ENCODE measurements at regions not wholly inside any gene's neighbourhood (a gene's known extent, or its start where the extent isn't known, plus 50 kb on each side); places are given as distances from the start of the nearest gene placed in this dataset.
A peak's percentile ranks its signal among the peaks of the same experiment; 100 is the strongest.
"Not testable (repeated sequence)": the region's sequence is repeated elsewhere in the genome, so short reads cannot be mapped to it uniquely, and the experiment has no call there.

GRCh38 chr15:62363913-62364312 lies 198.8 kb upstream of the C2CD4B start:
- H3K4me1 Mint-ChIP-seq = no peaks in the 10 kb centered on the region
- H3K27ac Mint-ChIP-seq = no peak overlapping the region
- no peaks in the 10 kb centered on the region for H3K36me3 Mint-ChIP-seq (ENCODE audit: low read depth)
- TF ChIP-seq, protein P1, sequence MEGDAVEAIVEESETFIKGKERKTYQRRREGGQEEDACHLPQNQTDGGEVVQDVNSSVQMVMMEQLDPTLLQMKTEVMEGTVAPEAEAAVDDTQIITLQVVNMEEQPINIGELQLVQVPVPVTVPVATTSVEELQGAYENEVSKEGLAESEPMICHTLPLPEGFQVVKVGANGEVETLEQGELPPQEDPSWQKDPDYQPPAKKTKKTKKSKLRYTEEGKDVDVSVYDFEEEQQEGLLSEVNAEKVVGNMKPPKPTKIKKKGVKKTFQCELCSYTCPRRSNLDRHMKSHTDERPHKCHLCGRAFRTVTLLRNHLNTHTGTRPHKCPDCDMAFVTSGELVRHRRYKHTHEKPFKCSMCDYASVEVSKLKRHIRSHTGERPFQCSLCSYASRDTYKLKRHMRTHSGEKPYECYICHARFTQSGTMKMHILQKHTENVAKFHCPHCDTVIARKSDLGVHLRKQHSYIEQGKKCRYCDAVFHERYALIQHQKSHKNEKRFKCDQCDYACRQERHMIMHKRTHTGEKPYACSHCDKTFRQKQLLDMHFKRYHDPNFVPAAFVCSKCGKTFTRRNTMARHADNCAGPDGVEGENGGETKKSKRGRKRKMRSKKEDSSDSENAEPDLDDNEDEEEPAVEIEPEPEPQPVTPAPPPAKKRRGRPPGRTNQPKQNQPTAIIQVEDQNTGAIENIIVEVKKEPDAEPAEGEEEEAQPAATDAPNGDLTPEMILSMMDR (IDR thresholded peaks at IDR 0.05) = no peak
- H3K27me3 Mint-ChIP-seq (ENCODE audit: low read depth, poor library complexity) = peaks cover 11% of the 10 kb centered on the region
- no peak for DNase-seq
- no peaks in the 10 kb centered on the region for H3K9me3 Mint-ChIP-seq
- no peak overlapping the region for H3K4me3 Mint-ChIP-seq

- peak overlapping the region; percentile 29 for H3K27ac Mint-ChIP-seq
- no peaks in the 10 kb centered on the region for H3K9me3 Mint-ChIP-seq
- H3K4me3 Mint-ChIP-seq = no peak overlapping the region
- H3K36me3 Mint-ChIP-seq (ENCODE audit: low read depth) = no peaks in the 10 kb centered on the region
- TF ChIP-seq, protein P1 (IDR thresholded peaks at IDR 0.05) = no peak
- no peak for DNase-seq
- H3K4me1 Mint-ChIP-seq = no peaks in the 10 kb centered on the region
- peaks cover 13% of the 10 kb centered on the region for H3K27me3 Mint-ChIP-seq (ENCODE audit: low read depth, poor library complexity)
These were observed 200.8 kb upstream of the C2CD4B start for GRCh38 chr15:62365795-62366442.

- Mint-ChIP-seq H3K4me1 (no peaks in the 10 kb centered on the region), H3K36me3 (ENCODE audit: low read depth) (no peaks in the 10 kb centered on the region), H3K27ac (no peak overlapping the region), H3K27me3 (ENCODE audit: low read depth, poor library complexity) (peaks cover 28% of the 10 kb centered on the region), H3K9me3 (no peaks in the 10 kb centered on the region), H3K4me3 (no peak overlapping the region)
- no peak for DNase-seq
- TF ChIP-seq, protein P1 (IDR thresholded peaks at IDR 0.05) = no peak
These were observed 204.4 kb upstream of the C2CD4B start for GRCh38 chr15:62369454-62369853.

GRCh38 chr15:62371683-62372082 lies 206.6 kb upstream of the C2CD4B start:
- H3K36me3 Mint-ChIP-seq (ENCODE audit: low read depth); H3K4me1 Mint-ChIP-seq; DNase-seq; H3K9me3 Mint-ChIP-seq; H3K27ac Mint-ChIP-seq; H3K4me3 Mint-ChIP-seq: not testable (repeated sequence)
- peaks cover 17% of the 10 kb centered on the region for H3K27me3 Mint-ChIP-seq (ENCODE audit: low read depth, poor library complexity)

- TF ChIP-seq, protein P1 (IDR thresholded peaks at IDR 0.05) = no peak
- Mint-ChIP-seq H3K9me3 (no peaks in the 10 kb centered on the region), H3K4me3 (no peak overlapping the region), H3K4me1 (no peaks in the 10 kb centered on the region), H3K27me3 (ENCODE audit: low read depth, poor library complexity) (peaks cover 24% of the 10 kb centered on the region), H3K36me3 (ENCODE audit: low read depth) (no peaks in the 10 kb centered on the region), H3K27ac (no peak overlapping the region)
- no peak for DNase-seq
These were observed 212.8 kb upstream of the C2CD4B start for GRCh38 chr15:62377736-62378480.

DNA sequence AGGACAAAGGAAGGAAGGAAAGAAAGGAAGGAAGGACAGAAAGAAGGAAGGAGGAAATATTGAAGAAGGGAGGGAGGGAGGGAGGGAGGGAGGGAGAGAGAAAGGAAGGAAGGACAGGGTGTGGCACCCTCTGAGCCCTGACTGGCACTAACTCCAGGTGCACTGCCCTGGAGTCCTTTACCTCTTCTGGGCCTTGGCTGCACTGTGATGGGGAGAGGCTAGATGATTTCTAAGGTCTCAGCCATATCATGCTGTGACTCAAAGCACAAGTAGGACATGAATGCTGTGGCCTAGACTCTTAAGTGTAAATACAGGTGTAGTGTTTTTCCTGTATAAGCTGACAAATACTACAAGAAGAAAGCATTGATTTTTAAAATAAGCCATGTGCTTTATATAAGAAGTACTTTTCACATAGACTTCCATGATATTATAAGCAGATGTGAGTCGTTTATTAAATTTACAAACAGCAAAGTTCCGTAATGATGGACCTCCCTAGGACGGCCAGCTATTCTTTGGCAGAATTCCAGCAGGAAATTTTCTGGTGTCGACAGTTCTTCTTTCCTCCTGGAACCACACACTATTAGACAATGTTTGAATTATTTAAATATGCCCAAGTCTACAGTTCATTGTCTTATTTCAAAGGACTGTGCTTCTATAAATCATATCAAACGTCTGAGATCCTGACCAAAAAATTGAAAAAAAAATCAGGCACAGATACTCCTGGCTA lies 213.8 kb upstream of the C2CD4B start:
- Mint-ChIP-seq H3K9me3 (no peaks in the 10 kb centered on the region), H3K4me1 (no peaks in the 10 kb centered on the region), H3K36me3 (ENCODE audit: low read depth) (no peaks in the 10 kb centered on the region), H3K4me3 (no peak overlapping the region), H3K27ac (no peak overlapping the region), H3K27me3 (ENCODE audit: low read depth, poor library complexity) (peaks cover 25% of the 10 kb centered on the region)
- TF ChIP-seq, protein P1 (IDR thresholded peaks at IDR 0.05) = no peak
- DNase-seq = no peak
